HL-60 (cell line): ENCODE measurements at regions not wholly inside any gene's neighbourhood (a gene's known extent, or its start where the extent isn't known, plus 50 kb on each side); places are given as distances from the start of the nearest gene placed in this dataset.

Experiments used
- POLR2AphosphoS5 ChIP-seq: IDR thresholded peaks from 2 replicates; pipeline ENCODE4 v1.6.1; 2012; ENCODE audit warnings: low read depth
- SPI1 ChIP-seq: IDR thresholded peaks from 2 replicates; pipeline ENCODE4 v1.6.1; 2012; ENCODE audit warnings: low read depth, mild to moderate bottlenecking, borderline replicate concordance
- TF ChIP-seq, protein P1 (sequence below): IDR thresholded peaks from one replicate; pipeline ENCODE4 v1.5.1; 2011; ENCODE audit warnings: low read length, control low read depth, inconsistent platforms; ENCODE audit not compliant: insufficient read depth

DNA sequence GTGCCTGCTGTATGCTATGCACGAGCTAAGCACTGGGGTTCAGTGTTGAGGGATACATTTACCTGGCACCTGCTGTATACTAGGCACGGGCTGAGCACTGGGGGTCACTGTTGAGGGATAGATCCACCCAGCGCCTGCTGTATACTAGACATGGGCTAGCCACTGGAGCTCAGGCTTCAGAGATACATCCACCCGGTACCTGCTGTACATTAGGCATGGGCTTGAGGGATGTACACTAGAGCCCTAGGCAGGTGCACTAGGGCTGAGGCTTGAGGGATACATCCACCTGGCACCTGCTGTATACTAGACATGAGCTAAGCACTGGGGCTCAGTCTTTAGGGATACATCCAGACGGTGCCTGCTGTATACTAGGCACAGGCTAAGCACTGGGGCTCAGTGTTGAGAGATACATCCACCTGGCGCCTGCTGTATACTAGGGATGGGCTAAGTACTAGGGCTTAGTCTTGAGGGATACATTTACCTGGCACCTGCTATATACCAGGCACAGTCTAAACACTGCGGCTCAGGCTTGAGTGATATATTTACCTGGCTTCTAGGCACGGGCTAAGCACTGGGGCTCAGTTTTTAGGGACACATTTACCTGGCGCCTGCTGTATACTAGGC is 92.7 kb downstream of the ADRA2C start:
- TF ChIP-seq, protein P1, sequence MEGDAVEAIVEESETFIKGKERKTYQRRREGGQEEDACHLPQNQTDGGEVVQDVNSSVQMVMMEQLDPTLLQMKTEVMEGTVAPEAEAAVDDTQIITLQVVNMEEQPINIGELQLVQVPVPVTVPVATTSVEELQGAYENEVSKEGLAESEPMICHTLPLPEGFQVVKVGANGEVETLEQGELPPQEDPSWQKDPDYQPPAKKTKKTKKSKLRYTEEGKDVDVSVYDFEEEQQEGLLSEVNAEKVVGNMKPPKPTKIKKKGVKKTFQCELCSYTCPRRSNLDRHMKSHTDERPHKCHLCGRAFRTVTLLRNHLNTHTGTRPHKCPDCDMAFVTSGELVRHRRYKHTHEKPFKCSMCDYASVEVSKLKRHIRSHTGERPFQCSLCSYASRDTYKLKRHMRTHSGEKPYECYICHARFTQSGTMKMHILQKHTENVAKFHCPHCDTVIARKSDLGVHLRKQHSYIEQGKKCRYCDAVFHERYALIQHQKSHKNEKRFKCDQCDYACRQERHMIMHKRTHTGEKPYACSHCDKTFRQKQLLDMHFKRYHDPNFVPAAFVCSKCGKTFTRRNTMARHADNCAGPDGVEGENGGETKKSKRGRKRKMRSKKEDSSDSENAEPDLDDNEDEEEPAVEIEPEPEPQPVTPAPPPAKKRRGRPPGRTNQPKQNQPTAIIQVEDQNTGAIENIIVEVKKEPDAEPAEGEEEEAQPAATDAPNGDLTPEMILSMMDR = no peak
- TF ChIP-seq SPI1 (no peak), POLR2AphosphoS5 (no peak)
